ENCODE measurements at regions not wholly inside any gene's neighbourhood (a gene's known extent, or its start where the extent isn't known, plus 50 kb on each side); places are given as distances from the start of the nearest gene placed in this dataset.

- no peaks in the 10 kb centered on the region for H3K27me3 ChIP-seq
- no peak for TF ChIP-seq POLR2A (IDR thresholded peaks at IDR 0.05)
- TF ChIP-seq CTCF (IDR thresholded peaks at IDR 0.05): no peak
- no peak for TF ChIP-seq EP300 (IDR thresholded peaks at IDR 0.05; ENCODE audit: low read depth)
- no peak for TF ChIP-seq POLR2AphosphoS5 (IDR thresholded peaks at IDR 0.05)
- no peak overlapping the region for H3K27ac ChIP-seq
- in situ Hi-C loops (cut with MboI; ENCODE audit: low pct_ligation_motif_present in 1 of 4, low pct_unique_long_range_greater_than_20kb in 1 of 4, low sequenced_read_pairs in 3 of 4): loop anchor here in 1 of 4 donors (25.0 kb wide), 1 partner anchor 738 kb away; no protein-coding TSS in a partner anchor
- 92 to 95% methylated on average over 5 to 6 of the region's 6 CpGs for WGBS, 2 donors (ENCODE audit: low coverage in 1 of 2)
- no peak for DNase-seq
- no peaks in the 10 kb centered on the region for H3K9me3 ChIP-seq
- H3K36me3 ChIP-seq: no peaks in the 10 kb centered on the region
- intact Hi-C loops (cut with DNase I; ENCODE audit: low total_unique reads): no loop called here
- no peak overlapping the region for H3K4me3 ChIP-seq
- H3K4me1 ChIP-seq: peaks cover 0 to 9% (median 3%) of the 10 kb centered on the region in 4 donors
Measured at GRCh38 chr4:89174784-89175183, 63.5 kb downstream of the TIGD2 start.

GRCh38 chr4:89175611-89176010 is 64.3 kb downstream of the TIGD2 start:
- intact Hi-C loops (cut with DNase I; ENCODE audit: low total_unique reads) (no loop called here), in situ Hi-C loops (cut with MboI; ENCODE audit: low pct_ligation_motif_present in 1 of 4, low pct_unique_long_range_greater_than_20kb in 1 of 4, low sequenced_read_pairs in 3 of 4) (no loop called here)
- Histone ChIP-seq H3K4me1 (peaks cover 0 to 9% (median 3%) of the 10 kb centered on the region in 4 donors), H3K36me3 (no peaks in the 10 kb centered on the region), H3K27me3 (no peaks in the 10 kb centered on the region), H3K4me3 (no peak overlapping the region), H3K9me3 (no peaks in the 10 kb centered on the region), H3K27ac (no peak overlapping the region)
- DNase-seq: no peak
- TF ChIP-seq CTCF (IDR thresholded peaks at IDR 0.05) (no peak), POLR2AphosphoS5 (IDR thresholded peaks at IDR 0.05) (no peak), EP300 (IDR thresholded peaks at IDR 0.05; ENCODE audit: low read depth) (no peak), POLR2A (IDR thresholded peaks at IDR 0.05) (no peak)

GRCh38 chr4:89177807-89178206 is 66.5 kb downstream of the TIGD2 start:
- no peak overlapping the region for H3K27ac ChIP-seq
- in situ Hi-C loops (cut with MboI; ENCODE audit: low pct_ligation_motif_present in 1 of 4, low pct_unique_long_range_greater_than_20kb in 1 of 4, low sequenced_read_pairs in 3 of 4): no loop called here
- TF ChIP-seq EP300 (IDR thresholded peaks at IDR 0.05; ENCODE audit: low read depth): no peak
- no peak for TF ChIP-seq POLR2AphosphoS5 (IDR thresholded peaks at IDR 0.05)
- no peak for TF ChIP-seq CTCF (IDR thresholded peaks at IDR 0.05)
- no peak for TF ChIP-seq POLR2A (IDR thresholded peaks at IDR 0.05)
- no peaks in the 10 kb centered on the region for H3K9me3 ChIP-seq
- no peak for DNase-seq
- no peaks in the 10 kb centered on the region for H3K36me3 ChIP-seq
- H3K27me3 ChIP-seq: no peaks in the 10 kb centered on the region
- 33 to 54% methylated on average over 1 of the region's 1 CpG for WGBS, 2 donors (ENCODE audit: low coverage in 1 of 2)
- H3K4me3 ChIP-seq: no peak overlapping the region
- peaks cover 0 to 6% (median 0%) of the 10 kb centered on the region in 4 donors for H3K4me1 ChIP-seq
- intact Hi-C loops (cut with DNase I; ENCODE audit: low total_unique reads): no loop called here

- TF ChIP-seq POLR2A (IDR thresholded peaks at IDR 0.05) (no peak), CTCF (IDR thresholded peaks at IDR 0.05) (no peak), POLR2AphosphoS5 (IDR thresholded peaks at IDR 0.05) (no peak), EP300 (IDR thresholded peaks at IDR 0.05; ENCODE audit: low read depth) (no peak)
- Histone ChIP-seq H3K4me3 (no peak overlapping the region), H3K4me1 (no peaks in the 10 kb centered on the region), H3K27me3 (no peaks in the 10 kb centered on the region), H3K27ac (no peak overlapping the region), H3K36me3 (no peaks in the 10 kb centered on the region), H3K9me3 (no peaks in the 10 kb centered on the region)
- DNase-seq: no peak
- intact Hi-C loops (cut with DNase I; ENCODE audit: low total_unique reads): no loop called here
- in situ Hi-C loops (cut with MboI; ENCODE audit: low pct_ligation_motif_present in 1 of 4, low pct_unique_long_range_greater_than_20kb in 1 of 4, low sequenced_read_pairs in 3 of 4): no loop called here
- 33 to 50% methylated on average over 1 of the region's 1 CpG for WGBS, 2 donors (ENCODE audit: low coverage in 1 of 2)
Measured at GRCh38 chr4:89184407-89184806, 73.1 kb downstream of the TIGD2 start.
